GM18498 (cell line): ENCODE measurements at regions not wholly inside any gene's neighbourhood (a gene's known extent, or its start where the extent isn't known, plus 50 kb on each side); places are given as distances from the start of the nearest gene placed in this dataset.
"Not testable (repeated sequence)": the region's sequence is repeated elsewhere in the genome, so short reads cannot be mapped to it uniquely, and the experiment has no call there.

ENCODE experiments used
- ATAC-seq: cut with Tn5 transposase; IDR thresholded peaks from one replicate; pipeline ENCODE4 v1.9.1; 2021; ENCODE audit warnings: mild to moderate bottlenecking, moderate library complexity; ENCODE audit not compliant: unreplicated experiment

GRCh38 chr9:74122661-74123060 lies 374.5 kb upstream of the RORB start:
- no peak for ATAC-seq

- no peak for ATAC-seq
These were observed 371.2 kb upstream of the RORB start for GRCh38 chr9:74125941-74126340.

GRCh38 chr9:74132986-74133385 lies 364.1 kb upstream of the RORB start:
- no peak for ATAC-seq

GRCh38 chr9:74133921-74134320 lies 363.2 kb upstream of the RORB start:
- no peak for ATAC-seq

GRCh38 chr9:74138182-74138581 lies 359.0 kb upstream of the RORB start:
- ATAC-seq = no peak

GRCh38 chr9:74140141-74140540 lies 357.0 kb upstream of the RORB start:
- no peak for ATAC-seq

- no peak for ATAC-seq
These were observed 349.2 kb upstream of the RORB start for GRCh38 chr9:74147906-74148305.

GRCh38 chr9:74172874-74173273 lies 324.3 kb upstream of the RORB start:
- ATAC-seq = peak; percentile 99

- peak; percentile 34 for ATAC-seq
These were observed 323.9 kb upstream of the RORB start for GRCh38 chr9:74173284-74173683.

- ATAC-seq = not testable (repeated sequence)
These were observed 299.4 kb upstream of the RORB start for GRCh38 chr9:74197771-74198170.

GRCh38 chr9:74205056-74205455 lies 292.1 kb upstream of the RORB start:
- no peak for ATAC-seq

- no peak for ATAC-seq
These were observed 278.6 kb upstream of the RORB start for GRCh38 chr9:74218385-74219063.

- ATAC-seq = no peak
These were observed 276.8 kb upstream of the RORB start for GRCh38 chr9:74220327-74220726.

GRCh38 chr9:74236857-74237256 lies 260.3 kb upstream of the RORB start:
- ATAC-seq = no peak

- ATAC-seq = no peak
These were observed 251.2 kb upstream of the RORB start for GRCh38 chr9:74245866-74246497.

- ATAC-seq = no peak
These were observed 241.6 kb upstream of the RORB start for GRCh38 chr9:74255489-74255984.

GRCh38 chr9:74275872-74276508 lies 221.1 kb upstream of the RORB start:
- no peak for ATAC-seq

GRCh38 chr9:74277532-74277931 lies 219.6 kb upstream of the RORB start:
- peak; percentile 94 for ATAC-seq

- ATAC-seq = no peak
These were observed 215.5 kb upstream of the RORB start for GRCh38 chr9:74281674-74282073.

- no peak for ATAC-seq
These were observed 214.4 kb upstream of the RORB start for GRCh38 chr9:74282526-74283253.
